AG10803 (cell line): ENCODE measurements at regions not wholly inside any gene's neighbourhood (a gene's known extent, or its start where the extent isn't known, plus 50 kb on each side); places are given as distances from the start of the nearest gene placed in this dataset.

Experiments used
- DNase-seq: peaks from one replicate; pipeline ENCODE4 v3.0.0; 2010; ENCODE audit warnings: low read depth
- H3K4me3 ChIP-seq: 2 replicates; pipeline ENCODE4 v1.5.1; 2011; ENCODE audit warnings: mild to moderate bottlenecking, low read length, control low read depth
- TF ChIP-seq, protein P1 (sequence below): conservative IDR thresholded peaks from 2 replicates; pipeline ENCODE4 v1.5.1; 2011; ENCODE audit warnings: mild to moderate bottlenecking, low read length, control low read depth, inconsistent platforms

DNA sequence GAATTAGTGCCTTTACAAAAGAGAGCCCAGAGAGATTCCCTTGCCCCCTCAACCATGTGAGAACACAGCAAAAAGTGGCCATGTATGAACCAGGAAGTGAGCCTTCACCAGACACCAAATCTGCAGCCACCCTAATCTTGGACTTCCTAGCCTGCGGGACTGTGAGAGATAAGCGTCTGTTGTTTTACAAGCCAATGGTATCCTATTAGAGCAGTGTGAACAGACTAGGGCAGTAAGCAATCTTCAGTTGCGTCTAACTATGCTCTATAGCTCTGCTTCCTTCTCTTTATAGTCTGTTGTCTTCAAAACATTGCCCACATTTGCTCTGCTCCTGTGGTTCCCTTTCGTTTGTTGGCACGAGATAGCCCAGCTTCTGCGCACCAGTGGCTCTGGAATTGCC lies 109.5 kb upstream of the FNDC3A start:
- TF ChIP-seq, protein P1, sequence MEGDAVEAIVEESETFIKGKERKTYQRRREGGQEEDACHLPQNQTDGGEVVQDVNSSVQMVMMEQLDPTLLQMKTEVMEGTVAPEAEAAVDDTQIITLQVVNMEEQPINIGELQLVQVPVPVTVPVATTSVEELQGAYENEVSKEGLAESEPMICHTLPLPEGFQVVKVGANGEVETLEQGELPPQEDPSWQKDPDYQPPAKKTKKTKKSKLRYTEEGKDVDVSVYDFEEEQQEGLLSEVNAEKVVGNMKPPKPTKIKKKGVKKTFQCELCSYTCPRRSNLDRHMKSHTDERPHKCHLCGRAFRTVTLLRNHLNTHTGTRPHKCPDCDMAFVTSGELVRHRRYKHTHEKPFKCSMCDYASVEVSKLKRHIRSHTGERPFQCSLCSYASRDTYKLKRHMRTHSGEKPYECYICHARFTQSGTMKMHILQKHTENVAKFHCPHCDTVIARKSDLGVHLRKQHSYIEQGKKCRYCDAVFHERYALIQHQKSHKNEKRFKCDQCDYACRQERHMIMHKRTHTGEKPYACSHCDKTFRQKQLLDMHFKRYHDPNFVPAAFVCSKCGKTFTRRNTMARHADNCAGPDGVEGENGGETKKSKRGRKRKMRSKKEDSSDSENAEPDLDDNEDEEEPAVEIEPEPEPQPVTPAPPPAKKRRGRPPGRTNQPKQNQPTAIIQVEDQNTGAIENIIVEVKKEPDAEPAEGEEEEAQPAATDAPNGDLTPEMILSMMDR = no peak
- DNase-seq = no peak
- H3K4me3 ChIP-seq = no peak overlapping the region

DNA sequence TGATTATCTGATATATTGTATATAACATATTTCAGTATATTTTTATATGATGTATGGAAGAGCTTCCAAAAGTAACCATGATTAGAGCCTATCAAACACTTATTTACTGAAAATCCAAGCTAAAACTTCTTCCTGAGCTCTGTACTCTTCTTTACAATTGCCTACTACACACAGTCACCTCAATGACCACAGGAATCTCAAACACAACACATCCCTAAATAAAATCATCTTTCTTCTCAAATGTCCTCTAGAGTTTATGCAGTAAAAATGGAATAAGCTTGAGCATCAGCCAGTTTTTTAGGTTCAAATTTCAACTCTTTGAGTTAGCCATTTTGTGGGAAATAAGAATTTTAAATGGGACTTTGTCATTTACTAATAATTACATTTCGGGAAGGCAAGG lies 102.6 kb upstream of the FNDC3A start:
- TF ChIP-seq, protein P1 = no peak
- no peak for DNase-seq
- H3K4me3 ChIP-seq = no peak overlapping the region

DNA sequence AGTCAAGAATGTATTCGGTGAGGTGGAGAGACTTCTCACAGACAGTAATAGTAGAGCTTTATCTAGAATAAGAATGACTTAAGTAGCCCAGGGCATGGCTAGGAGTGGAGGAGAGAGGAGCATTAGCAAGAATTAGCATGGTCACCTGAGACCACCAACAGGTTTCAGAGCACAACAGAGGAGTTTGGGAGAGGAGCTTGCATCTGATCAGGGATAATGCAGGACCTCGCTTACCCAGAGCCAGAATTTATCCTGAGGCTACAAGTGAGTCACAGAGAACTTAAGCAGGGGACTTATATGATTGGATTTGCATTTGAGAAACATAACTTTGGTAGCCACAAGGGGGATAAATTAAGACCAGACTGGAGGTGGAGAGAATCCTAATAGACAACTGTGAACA lies 102.1 kb upstream of the FNDC3A start:
- DNase-seq = no peak
- TF ChIP-seq, protein P1 = peak; percentile 28; the same call in 1 of the 2 replicates
- no peak overlapping the region for H3K4me3 ChIP-seq

DNA sequence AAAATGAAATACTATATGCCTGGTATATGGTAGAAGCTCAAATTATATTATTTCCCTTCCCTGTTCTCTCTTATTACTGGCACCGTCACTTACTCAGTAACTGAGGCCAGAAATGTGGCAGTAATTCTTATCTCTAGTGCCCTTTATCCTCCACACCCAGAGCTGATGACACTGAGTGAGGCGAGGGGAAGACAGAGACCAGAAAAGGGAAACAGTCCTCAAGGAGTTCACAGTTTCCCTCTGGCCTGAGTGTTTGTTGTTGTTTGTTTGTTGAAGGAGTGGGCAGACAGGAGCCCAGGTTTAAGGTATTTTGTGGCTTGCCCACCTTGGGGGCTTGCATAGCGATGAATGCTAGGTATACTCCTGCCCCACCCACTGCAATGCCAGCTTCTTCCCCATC lies 101.5 kb upstream of the FNDC3A start:
- no peak overlapping the region for H3K4me3 ChIP-seq
- TF ChIP-seq, protein P1 = no peak
- no peak for DNase-seq

DNA sequence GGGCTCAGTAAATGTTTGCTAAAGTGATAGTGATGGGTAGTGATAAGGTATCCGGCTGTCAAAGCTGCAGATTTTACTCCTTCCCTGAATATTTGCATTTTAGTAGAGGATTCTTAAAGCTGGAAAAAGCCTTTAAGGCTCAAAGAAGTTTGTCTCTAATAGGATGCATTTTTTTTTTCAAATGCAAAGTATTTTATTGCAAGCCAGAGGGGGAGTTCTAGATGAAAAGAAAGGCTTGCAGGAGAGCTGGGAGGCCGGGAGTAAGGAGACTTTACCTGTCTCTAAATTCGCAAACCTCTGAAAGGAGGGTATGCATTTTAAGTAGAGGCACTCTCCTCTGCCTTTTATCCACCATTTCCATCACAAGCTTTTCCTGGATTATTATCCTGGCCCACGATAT lies 100.7 kb upstream of the FNDC3A start:
- H3K4me3 ChIP-seq = no peak overlapping the region
- TF ChIP-seq, protein P1 = no peak
- DNase-seq = no peak

DNA sequence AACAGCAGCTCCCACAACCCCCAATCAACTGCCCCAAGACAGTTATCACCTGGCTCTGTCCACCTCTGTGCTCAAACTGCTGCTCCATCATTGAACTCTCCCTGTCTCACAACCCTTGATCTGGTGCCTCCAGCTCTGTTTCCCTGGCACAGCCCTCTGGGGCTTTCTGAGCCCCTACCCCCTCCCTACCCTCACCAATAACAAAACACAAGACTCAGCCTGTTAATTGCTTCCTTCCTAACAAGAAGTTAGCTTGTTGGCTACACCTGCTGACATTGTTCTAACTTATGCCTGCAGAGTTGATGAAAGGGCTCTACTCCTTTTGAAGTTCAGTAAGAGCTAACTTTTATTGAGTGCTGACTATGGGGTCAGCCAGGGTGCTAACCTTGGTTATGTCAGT lies 99.4 kb upstream of the FNDC3A start:
- H3K4me3 ChIP-seq = no peak overlapping the region
- TF ChIP-seq, protein P1 = no peak
- DNase-seq = no peak

DNA sequence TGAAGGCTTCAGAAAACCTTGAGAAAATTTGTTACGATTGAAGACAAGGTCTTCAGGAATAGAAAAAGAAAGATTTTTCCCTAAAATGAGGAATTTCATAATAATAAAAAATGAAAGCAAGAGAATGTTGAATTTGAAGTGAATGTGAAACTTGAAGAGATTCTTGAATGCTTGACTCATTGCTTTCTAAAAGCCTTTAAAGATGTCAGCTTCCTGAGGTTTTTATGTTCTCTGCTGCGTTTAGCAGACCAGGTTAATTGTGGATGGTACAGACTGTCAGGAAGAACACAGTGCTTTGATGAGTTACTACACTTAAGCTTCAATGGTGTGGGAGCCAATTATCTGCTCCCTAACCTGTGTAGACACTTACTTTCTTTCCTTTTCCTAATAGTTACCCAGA lies 96.3 kb upstream of the FNDC3A start:
- peak; percentile 3 for DNase-seq
- H3K4me3 ChIP-seq = no peak overlapping the region
- TF ChIP-seq, protein P1 = no peak
